ENCODE measurements at regions not wholly inside any gene's neighbourhood (a gene's known extent, or its start where the extent isn't known, plus 50 kb on each side); places are given as distances from the start of the nearest gene placed in this dataset.
"Not testable (repeated sequence)": the region's sequence is repeated elsewhere in the genome, so short reads cannot be mapped to it uniquely, and the experiment has no call there.

- no peak for DNase-seq (ENCODE audit: low spot score)
These were observed 66.1 kb downstream of the GADD45G start for GRCh38 chr9:89670801-89671434.

GRCh38 chr9:89674667-89675057 is 69.8 kb downstream of the GADD45G start:
- DNase-seq (ENCODE audit: low spot score): no peak

- no peak for DNase-seq (ENCODE audit: low spot score)
These were observed 70.4 kb downstream of the GADD45G start for GRCh38 chr9:89675058-89675742.

GRCh38 chr9:89676281-89676680 is 71.5 kb downstream of the GADD45G start:
- DNase-seq (ENCODE audit: low spot score): no peak

GRCh38 chr9:89677702-89678395 is 73.0 kb downstream of the GADD45G start:
- no peak for DNase-seq (ENCODE audit: low spot score)

- no peak for DNase-seq (ENCODE audit: low spot score)
These were observed 73.7 kb downstream of the GADD45G start for GRCh38 chr9:89678396-89679015.

GRCh38 chr9:89679016-89679415 is 74.2 kb downstream of the GADD45G start:
- DNase-seq (ENCODE audit: low spot score): no peak

GRCh38 chr9:89679581-89679980 is 74.8 kb downstream of the GADD45G start:
- no peak for DNase-seq (ENCODE audit: low spot score)

- DNase-seq (ENCODE audit: low spot score): no peak
These were observed 76.0 kb downstream of the GADD45G start for GRCh38 chr9:89680547-89681467.

GRCh38 chr9:89681468-89681859 is 76.7 kb downstream of the GADD45G start:
- not testable (repeated sequence) for DNase-seq (ENCODE audit: low spot score)

GRCh38 chr9:89683626-89684025 is 78.8 kb downstream of the GADD45G start:
- DNase-seq (ENCODE audit: low spot score): no peak

GRCh38 chr9:89684218-89684617 is 79.4 kb downstream of the GADD45G start:
- DNase-seq (ENCODE audit: low spot score): no peak

- DNase-seq (ENCODE audit: low spot score): no peak
These were observed 80.3 kb downstream of the GADD45G start for GRCh38 chr9:89684912-89685636.

- DNase-seq (ENCODE audit: low spot score): no peak
These were observed 80.9 kb downstream of the GADD45G start for GRCh38 chr9:89685698-89686097.

GRCh38 chr9:89686126-89686525 is 81.3 kb downstream of the GADD45G start:
- DNase-seq (ENCODE audit: low spot score): no peak

GRCh38 chr9:89686621-89687020 is 81.8 kb downstream of the GADD45G start:
- no peak for DNase-seq (ENCODE audit: low spot score)

GRCh38 chr9:89687188-89687587 is 82.4 kb downstream of the GADD45G start:
- DNase-seq (ENCODE audit: low spot score): no peak

GRCh38 chr9:89687848-89688247 is 83.0 kb downstream of the GADD45G start:
- no peak for DNase-seq (ENCODE audit: low spot score)

GRCh38 chr9:89689321-89689720 is 84.5 kb downstream of the GADD45G start:
- not testable (repeated sequence) for DNase-seq (ENCODE audit: low spot score)

- DNase-seq (ENCODE audit: low spot score): no peak
These were observed 85.6 kb downstream of the GADD45G start for GRCh38 chr9:89690334-89690912.

GRCh38 chr9:89695441-89695891 is 90.7 kb downstream of the GADD45G start:
- DNase-seq (ENCODE audit: low spot score): no peak

Data from hematopoietic multipotent progenitor cell treated with erythropoietin and hydrocortisone succinate and interleukin-3 and kit ligand, for 15 days (in vitro differentiated cells).